H1 (cell line): ENCODE measurements at regions not wholly inside any gene's neighbourhood (a gene's known extent, or its start where the extent isn't known, plus 50 kb on each side); places are given as distances from the start of the nearest gene placed in this dataset.

Experiments used
- CTCF ChIA-PET: fragments of 300-600 bp; sonication (Branson Sonifier 250); formaldehyde crosslinking; loops from one replicate; lab custom pipeline; 2021; ENCODE audit not compliant: partially characterized antibody; lab: Charles Lee
- POLR2A ChIA-PET: fragments of 300-600 bp; sonication (Branson Sonifier 250); formaldehyde crosslinking; loops from one replicate; lab custom pipeline; 2021; ENCODE audit warnings: inconsistent platforms; ENCODE audit not compliant: partially characterized antibody; lab: Charles Lee
- DNase-seq, 2 experiments: peaks; one replicate each; pipeline versions ENCODE4 v3.0.0 to v3.0.0-alpha.2; 2010 to 2022; ENCODE audit warnings: low spot score in 2 of 2, low read depth in 1 of 2, mixed read lengths in 1 of 2
- FAIRE-seq: peaks from 2 replicates; lab custom pipeline; 2011; peaks lifted over from hg19 to GRCh38; lab: Jason Lieb, UNC
- H2AFZ ChIP-seq: 2 replicates; pipeline ENCODE4 v1.8.1; 2012; ENCODE audit warnings: low read length, inconsistent platforms
- H2AK5ac ChIP-seq: 2 replicates; pipeline ENCODE4 v1.6.1; 2013; ENCODE audit warnings: low read depth, low read length
- H2BK120ac ChIP-seq: replicated peaks from 2 replicates; pipeline ENCODE3; 2013; ENCODE audit warnings: low read depth, low read length, inconsistent platforms
- H2BK12ac ChIP-seq: 2 replicates; pipeline ENCODE4 v1.6.1; 2013; ENCODE audit warnings: low read depth, low read length
- H2BK15ac ChIP-seq: 2 replicates; pipeline ENCODE4 v1.6.1; 2013; ENCODE audit warnings: low read length
- H2BK20ac ChIP-seq: 2 replicates; pipeline ENCODE4 v1.6.1; 2013; ENCODE audit warnings: low read length
- H2BK5ac ChIP-seq: 2 replicates; pipeline ENCODE4 v1.6.1; 2013; ENCODE audit warnings: low read depth, low read length
- H3K14ac ChIP-seq: 2 replicates; pipeline ENCODE4 v1.6.1; 2013; ENCODE audit warnings: inconsistent platforms; ENCODE audit not compliant: insufficient read length
- H3K18ac ChIP-seq: 2 replicates; pipeline ENCODE4 v1.6.1; 2013; ENCODE audit warnings: low read length; ENCODE audit errors: extremely low read depth
- H3K23ac ChIP-seq: 2 replicates; pipeline ENCODE4 v1.6.1; 2013; ENCODE audit warnings: inconsistent platforms; ENCODE audit not compliant: insufficient read length
- H3K23me2 ChIP-seq: 2 replicates; pipeline ENCODE4 v1.6.1; 2013; ENCODE audit warnings: low read depth, low read length
- H3K27ac ChIP-seq: 2 replicates; pipeline ENCODE4 v1.6.1; 2011; ENCODE audit warnings: low read depth, low read length, inconsistent platforms
- H3K27me3 ChIP-seq, 4 experiments: replicated peaks in 1 of 4; 1 replicate in 1 of 4; 2 replicates in 3 of 4; pipeline versions ENCODE4 v1.6.1 to v1.8.1; 2011 to 2013; ENCODE audit warnings: low read length in 3 of 4, mild to moderate bottlenecking in 3 of 4, inconsistent platforms in 2 of 4, mixed read lengths in 2 of 4, moderate library complexity in 1 of 4; ENCODE audit not compliant: control insufficient read depth in 3 of 4, insufficient read depth in 3 of 4; ENCODE audit errors: extremely low read depth in 1 of 4
- H3K36me3 ChIP-seq, 4 experiments: 2 replicates each; pipeline versions ENCODE4 v1.6.1 to v1.8.1; 2011 to 2013; ENCODE audit warnings: mild to moderate bottlenecking in 4 of 4, low read length in 3 of 4, moderate library complexity in 2 of 4, control low read depth in 1 of 4, inconsistent platforms in 1 of 4; ENCODE audit not compliant: insufficient read depth in 4 of 4, control insufficient read depth in 2 of 4
- H3K4ac ChIP-seq: replicated peaks from 2 replicates; pipeline ENCODE3; 2013; ENCODE audit warnings: low read length, low read depth, mixed read lengths, inconsistent platforms; ENCODE audit not compliant: insufficient read length
- H3K4me1 ChIP-seq, 4 experiments: replicated peaks in 1 of 4; 1 replicate in 1 of 4; 2 replicates in 3 of 4; pipeline versions ENCODE4 v1.6.1 to v1.8.1; 2011 to 2013; ENCODE audit warnings: low read length in 3 of 4, inconsistent platforms in 2 of 4, mixed read lengths in 1 of 4; ENCODE audit not compliant: insufficient read depth in 4 of 4, control insufficient read depth in 3 of 4
- H3K4me2 ChIP-seq, 2 experiments: 2 replicates each; pipeline versions ENCODE4 v1.6.1 to v1.8.1; 2011 to 2013; ENCODE audit warnings: low read depth in 2 of 2, low read length in 2 of 2, control low read depth in 1 of 2, inconsistent platforms in 1 of 2, mild to moderate bottlenecking in 1 of 2; ENCODE audit not compliant: insufficient read depth in 1 of 2
- H3K4me3 ChIP-seq, 4 experiments: fragments of 200-600, 300-600 bp in 1 of 4; sonication (generic), shearing (Covaris generic), sonication (Bioruptor Twin) in 1 of 4; 2 replicates each; pipeline versions ENCODE4 v1.5.1 to v1.8.1; 2011 to 2016; ENCODE audit warnings: low read length in 4 of 4, low read depth in 3 of 4, control low read depth in 2 of 4, inconsistent platforms in 2 of 4, mild to moderate bottlenecking in 2 of 4, mixed read lengths in 1 of 4, moderate library complexity in 1 of 4; ENCODE audit not compliant: insufficient read depth in 2 of 4; ENCODE audit errors: extremely low read depth in 1 of 4
- H3K56ac ChIP-seq: replicated peaks from 2 replicates; pipeline ENCODE3; 2013; ENCODE audit warnings: low read depth, mild to moderate bottlenecking, mixed read lengths, low read length, inconsistent platforms; ENCODE audit not compliant: insufficient read length
- H3K79me1 ChIP-seq: 2 replicates; pipeline ENCODE4 v1.6.1; 2013; ENCODE audit warnings: low read depth, low read length, control low read depth
- H3K79me2 ChIP-seq, 2 experiments: 2 replicates each; pipeline versions ENCODE4 v1.6.1 to v1.8.1; 2012 to 2013; ENCODE audit warnings: low read length in 2 of 2, mild to moderate bottlenecking in 2 of 2, inconsistent platforms in 1 of 2; ENCODE audit not compliant: insufficient read depth in 2 of 2, control insufficient read depth in 1 of 2
- H3K9ac ChIP-seq, 4 experiments: replicated peaks in 1 of 4; 1 replicate in 1 of 4; 2 replicates in 3 of 4; pipeline versions ENCODE4 v1.6.1 to v1.8.1; 2011 to 2013; ENCODE audit warnings: low read depth in 3 of 4, low read length in 3 of 4, control low read depth in 2 of 4, mild to moderate bottlenecking in 2 of 4, moderate library complexity in 2 of 4, inconsistent platforms in 1 of 4; ENCODE audit errors: extremely low read depth in 1 of 4
- H3K9me3 ChIP-seq, 2 experiments: 2 replicates each; pipeline versions ENCODE4 v1.6.1 to v1.8.1; 2012 to 2013; ENCODE audit warnings: mild to moderate bottlenecking in 2 of 2, moderate library complexity in 2 of 2, control low read depth in 1 of 2, inconsistent platforms in 1 of 2, low read depth in 1 of 2, low read length in 1 of 2, mixed read lengths in 1 of 2; ENCODE audit not compliant: insufficient read depth in 2 of 2
- H4K20me1 ChIP-seq, 2 experiments: replicated peaks in 1 of 2; 2 replicates each; pipeline versions ENCODE3 to v1.8.1; 2011 to 2013; ENCODE audit warnings: inconsistent platforms in 2 of 2, low read length in 2 of 2, mild to moderate bottlenecking in 1 of 2; ENCODE audit not compliant: insufficient read depth in 2 of 2, control insufficient read depth in 1 of 2
- H4K5ac ChIP-seq: 2 replicates; pipeline ENCODE4 v1.6.1; 2013; ENCODE audit warnings: low read length, low read depth, mixed read lengths, inconsistent platforms; ENCODE audit not compliant: insufficient read length
- H4K8ac ChIP-seq: 2 replicates; pipeline ENCODE4 v1.8.0; 2013; ENCODE audit warnings: mild to moderate bottlenecking, moderate library complexity, low read length, inconsistent platforms; ENCODE audit not compliant: insufficient read depth; ENCODE audit errors: extremely low read depth
- H4K91ac ChIP-seq: replicated peaks from 2 replicates; pipeline ENCODE3; 2013; ENCODE audit warnings: low read length, mixed read lengths, inconsistent platforms; ENCODE audit not compliant: insufficient read length
- ASH2L ChIP-seq: fragments of 200-600, 300-600 bp; sonication (generic); IDR thresholded peaks from one replicate; pipeline ENCODE4 v1.7.1; 2017; ENCODE audit warnings: low read length
- BACH1 ChIP-seq: IDR thresholded peaks from 2 replicates; pipeline ENCODE4 v1.6.1; 2012; ENCODE audit warnings: low read length, improper control_type of control experiment
- BRCA1 ChIP-seq: IDR thresholded peaks from 2 replicates; pipeline ENCODE4 v1.6.1; 2012; ENCODE audit warnings: low read depth, low read length, improper control_type of control experiment
- CTBP2 ChIP-seq: IDR thresholded peaks from 2 replicates; pipeline ENCODE4 v1.7.0; 2011; ENCODE audit warnings: borderline replicate concordance, mild to moderate bottlenecking, moderate library complexity, mixed read lengths, low read length; ENCODE audit not compliant: insufficient read depth, insufficient read length
- GABPA ChIP-seq: IDR thresholded peaks from 2 replicates; pipeline ENCODE4 v1.6.1; 2011; ENCODE audit warnings: mild to moderate bottlenecking, low read length, moderate library complexity, borderline replicate concordance; ENCODE audit not compliant: insufficient read depth
- GTF2F1 ChIP-seq: IDR thresholded peaks from 2 replicates; pipeline ENCODE4 v1.6.1; 2012; ENCODE audit warnings: low read depth, low read length, improper control_type of control experiment, borderline replicate concordance
- JUND ChIP-seq: IDR thresholded peaks from 2 replicates; pipeline ENCODE4 v1.6.1; 2011; ENCODE audit warnings: mild to moderate bottlenecking, improper control_type of control experiment, low read length
- KDM5A ChIP-seq: fragments of 200-600 bp; IDR thresholded peaks from 2 replicates; pipeline ENCODE4 v1.7.1; 2012; ENCODE audit warnings: mild to moderate bottlenecking, low read length, inconsistent platforms, mixed read lengths
- PHF8 ChIP-seq: fragments of 200-600 bp; sonication (generic); conservative IDR thresholded peaks from 2 replicates; pipeline ENCODE4 v1.7.1; 2012; ENCODE audit warnings: low read depth, mild to moderate bottlenecking, inconsistent platforms, low read length, moderate library complexity
- POLR2A ChIP-seq, 2 experiments: IDR thresholded peaks; 1 replicate in 1 of 2; 2 replicates in 1 of 2; pipeline ENCODE4 v1.6.1; 2011; ENCODE audit warnings: low read depth in 2 of 2, low read length in 2 of 2, mild to moderate bottlenecking in 2 of 2; ENCODE audit errors: control extremely low read depth in 1 of 2
- RAD21 ChIP-seq, 2 experiments: IDR thresholded peaks in 1 of 2; conservative IDR thresholded peaks in 1 of 2; 2 replicates each; pipeline ENCODE4 v1.6.1; 2011; ENCODE audit warnings: low read depth in 2 of 2, low read length in 2 of 2, improper control_type of control experiment in 1 of 2, inconsistent platforms in 1 of 2, mild to moderate bottlenecking in 1 of 2, moderate library complexity in 1 of 2
- SAP30 ChIP-seq: fragments of 300-600 bp; sonication (generic); IDR thresholded peaks from 2 replicates; pipeline ENCODE4 v1.7.1; 2012; ENCODE audit warnings: low read length, moderate library complexity, mild to moderate bottlenecking, inconsistent platforms; ENCODE audit not compliant: insufficient read depth, insufficient replicate concordance
- WGBS, 2 experiments: shearing (Covaris generic) in 1 of 2; methylation state at CpG; one replicate each; pipeline versions ENCODE4 v1.1.6 to v1.1.7; 2013 to 2015; ENCODE audit warnings: low lambda C conversion rate in 2 of 2, mixed read lengths in 2 of 2, inconsistent platforms in 1 of 2, low coverage in 1 of 2, missing lambda C conversion rate in 1 of 2; ENCODE audit not compliant: insufficient replicate concordance in 2 of 2, insufficient coverage in 1 of 2, insufficient read length in 1 of 2; ENCODE audit errors: extremely low coverage in 1 of 2, missing lambda C conversion rate in 1 of 2; 5-methylcytosine and 5-hydroxymethylcytosine counted together
- TF ChIP-seq, protein P1 (sequence below): IDR thresholded peaks from 2 replicates; pipeline ENCODE4 v1.6.1; 2012; ENCODE audit warnings: low read length, inconsistent platforms

DNA sequence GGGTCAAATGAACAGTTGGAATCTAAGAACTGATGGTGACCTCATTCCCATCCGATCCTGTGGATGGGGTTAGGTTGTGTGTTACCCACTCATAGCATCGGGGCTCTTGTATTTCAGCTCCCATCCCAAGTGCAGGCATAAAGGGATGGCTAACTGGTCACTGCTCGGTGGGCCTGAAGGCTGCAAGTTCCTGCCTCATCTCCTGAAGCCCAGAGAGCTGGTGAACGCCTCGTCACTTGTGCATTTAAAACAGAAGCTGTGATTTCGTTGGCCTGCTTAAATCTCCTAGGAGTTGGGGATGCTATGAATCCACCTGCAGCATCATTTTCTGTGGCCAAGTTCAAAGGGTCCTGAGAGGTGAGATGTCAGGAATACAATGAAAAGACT, 477.0 kb downstream of the TBC1D22A start:
- Histone ChIP-seq H2AK5ac (no peak overlapping the region), H3K27ac (no peak overlapping the region), H3K9ac (no peak overlapping the region), H3K36me3 (no peaks in the 10 kb centered on the region), H3K18ac (no peak overlapping the region), H3K79me1 (no peaks in the 10 kb centered on the region), H3K14ac (no peak overlapping the region), H2BK12ac (no peak overlapping the region), H3K27me3 (no peaks in the 10 kb centered on the region), H2BK120ac (no peak overlapping the region), H3K56ac (no peak overlapping the region), H2BK20ac (no peak overlapping the region), H2BK15ac (no peak overlapping the region), H3K4me1 (no peaks in the 10 kb centered on the region), H4K5ac (no peak overlapping the region), H2BK5ac (no peak overlapping the region), H3K23ac (no peak overlapping the region), H4K8ac (no peak overlapping the region), H3K4me2 (no peak overlapping the region), H4K20me1 (no peaks in the 10 kb centered on the region), H2AFZ (no peak overlapping the region), H3K4ac (no peak overlapping the region), H3K4me3 (no peak overlapping the region), H3K9me3 (peaks cover 68 to 71% of the 10 kb centered on the region in 2 experiments), H3K23me2 (peaks cover 2% of the 10 kb centered on the region; the same call in 1 of the 2 replicates), H4K91ac (no peak overlapping the region), H3K79me2 (no peaks in the 10 kb centered on the region)
- DNase-seq (no peak), FAIRE-seq (no peak)
- TF ChIP-seq BACH1 (no peak), KDM5A (no peak), JUND (no peak), GABPA (no peak), SAP30 (no peak), CTBP2 (no peak), BRCA1 (no peak), PHF8 (no peak), ASH2L (no peak), GTF2F1 (no peak), POLR2A (IDR thresholded peaks at IDR 0.05; ENCODE audit: control extremely low read depth in 1 of 2, low read depth in 2 of 2, low read length in 2 of 2) (no peak), RAD21 (IDR thresholded peaks at IDR 0.05 in 1 of 2, conservative IDR thresholded peaks at IDR 0.05 in 1 of 2; ENCODE audit: low read depth in 2 of 2, low read length in 2 of 2) (no peak)
- TF ChIP-seq, protein P1, sequence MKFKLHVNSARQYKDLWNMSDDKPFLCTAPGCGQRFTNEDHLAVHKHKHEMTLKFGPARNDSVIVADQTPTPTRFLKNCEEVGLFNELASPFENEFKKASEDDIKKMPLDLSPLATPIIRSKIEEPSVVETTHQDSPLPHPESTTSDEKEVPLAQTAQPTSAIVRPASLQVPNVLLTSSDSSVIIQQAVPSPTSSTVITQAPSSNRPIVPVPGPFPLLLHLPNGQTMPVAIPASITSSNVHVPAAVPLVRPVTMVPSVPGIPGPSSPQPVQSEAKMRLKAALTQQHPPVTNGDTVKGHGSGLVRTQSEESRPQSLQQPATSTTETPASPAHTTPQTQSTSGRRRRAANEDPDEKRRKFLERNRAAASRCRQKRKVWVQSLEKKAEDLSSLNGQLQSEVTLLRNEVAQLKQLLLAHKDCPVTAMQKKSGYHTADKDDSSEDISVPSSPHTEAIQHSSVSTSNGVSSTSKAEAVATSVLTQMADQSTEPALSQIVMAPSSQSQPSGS: no peak
- ChIA-PET CTCF (no interaction called here), POLR2A (no interaction called here)
- 70% methylated on average over 6 of the region's 6 CpGs; no CpG with 5 or more reads in 1 of the 2 experiments for WGBS, 2 experiments
